Glomerular endothelial cell (primary cell): ENCODE measurements at regions not wholly inside any gene's neighbourhood (a gene's known extent, or its start where the extent isn't known, plus 50 kb on each side); places are given as distances from the start of the nearest gene placed in this dataset.

Source experiments
- DNase-seq: peaks from one replicate; pipeline ENCODE4 v3.0.0-alpha.2; 2011; ENCODE audit warnings: low read depth, low spot score; ENCODE audit errors: extremely low read depth

DNA sequence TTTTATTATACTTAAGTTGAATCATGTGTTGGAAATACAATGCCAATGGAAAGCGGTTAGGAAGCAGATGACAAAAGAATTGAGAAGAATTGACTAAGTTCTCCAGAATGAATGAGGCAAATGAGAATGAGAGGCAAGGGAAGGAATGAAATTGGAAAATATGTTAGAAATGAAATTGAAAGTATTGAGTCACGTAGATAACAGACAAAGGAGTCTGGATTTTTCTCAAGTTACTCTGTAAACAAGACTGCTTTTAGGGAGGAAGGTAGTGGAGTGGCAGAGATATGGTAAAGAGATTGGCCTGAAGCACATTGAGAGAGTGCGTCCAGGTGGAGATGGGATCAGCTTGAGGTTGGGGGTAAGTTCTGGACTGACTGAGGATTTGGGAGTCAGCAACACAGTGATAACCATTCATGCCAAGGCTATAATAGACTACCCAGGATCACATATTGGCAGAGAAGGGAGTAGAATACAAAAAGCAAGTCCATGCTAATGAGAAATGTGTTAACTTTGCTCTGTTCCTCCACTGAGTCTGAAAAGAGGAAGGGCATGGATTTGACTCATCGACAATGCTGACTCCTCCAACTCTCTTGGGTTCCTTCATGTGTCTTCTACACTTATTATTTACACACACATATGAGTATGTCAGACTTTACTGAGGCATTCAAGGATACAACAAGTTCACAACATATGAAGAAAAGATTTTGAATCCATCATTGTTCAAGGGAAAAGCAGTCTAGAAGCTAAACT is 814.2 kb upstream of the ZNF608 start:
- no peak for DNase-seq

- no peak for DNase-seq
Measured at GRCh38 chr5:125564317-125564975, 818.0 kb upstream of the ZNF608 start.

- no peak for DNase-seq
Measured at GRCh38 chr5:125574491-125575044, 828.1 kb upstream of the ZNF608 start.

DNA sequence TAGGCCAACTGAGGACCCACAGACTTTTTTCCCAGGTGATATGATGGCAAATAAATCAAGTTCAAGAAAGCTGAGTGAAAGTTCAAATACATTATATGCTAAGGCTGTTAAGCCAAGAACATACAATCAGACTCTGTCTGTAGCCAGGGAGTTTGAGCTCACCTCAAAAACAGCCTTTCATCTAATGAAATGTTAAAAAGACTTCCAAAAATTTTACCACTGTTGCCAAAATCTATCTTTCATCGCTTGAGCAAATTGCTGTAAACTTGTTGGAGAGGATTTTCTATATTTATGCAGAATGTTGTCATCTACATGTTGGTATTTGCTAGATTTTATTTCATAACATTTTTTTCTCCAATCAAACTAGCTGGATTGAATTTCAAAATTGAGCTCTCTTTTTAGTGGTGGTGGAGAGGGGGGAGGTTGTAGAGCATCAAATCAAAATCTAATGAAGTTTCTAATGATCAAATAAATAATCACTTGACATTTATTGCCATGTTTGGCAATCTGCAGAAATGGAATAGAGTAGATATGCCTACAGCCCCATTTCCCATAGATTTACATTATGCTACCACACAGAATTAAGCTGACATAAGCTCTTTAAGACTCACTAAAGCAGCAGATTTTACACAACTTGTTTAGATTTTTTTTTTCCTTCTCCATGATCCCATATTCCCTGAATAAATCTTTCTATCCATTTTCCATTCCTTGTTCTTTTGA is 828.9 kb upstream of the ZNF608 start:
- no peak for DNase-seq

DNA sequence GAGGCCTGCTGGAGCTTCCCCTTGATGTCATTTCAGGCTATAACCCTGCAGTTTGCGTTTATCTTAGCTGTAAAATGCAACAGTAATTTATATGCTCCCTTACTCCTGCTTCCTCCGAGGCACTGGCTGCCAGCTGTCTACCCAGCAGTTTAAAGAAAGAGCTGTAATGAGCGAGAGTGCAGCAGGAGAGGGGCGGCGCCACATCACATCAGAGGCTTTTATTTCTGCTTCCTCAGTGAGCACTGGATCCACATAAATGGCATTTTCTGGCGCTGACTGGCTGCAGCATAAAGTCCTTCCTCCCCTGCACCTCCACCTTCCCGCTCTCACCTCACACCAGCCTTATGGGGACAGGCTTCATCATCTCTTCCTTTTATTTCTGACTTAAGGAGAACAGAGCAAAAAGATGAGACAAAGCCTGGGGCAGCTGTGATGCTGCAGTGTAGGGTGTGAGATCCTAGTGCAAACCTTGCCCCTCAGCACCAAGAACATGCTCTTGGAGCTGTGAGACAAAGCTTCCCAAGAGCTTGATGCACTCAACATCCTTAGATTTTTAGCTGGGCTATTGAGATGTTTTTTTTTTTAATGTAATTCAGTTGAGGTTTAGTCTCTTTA is 829.6 kb upstream of the ZNF608 start:
- no peak for DNase-seq

DNA sequence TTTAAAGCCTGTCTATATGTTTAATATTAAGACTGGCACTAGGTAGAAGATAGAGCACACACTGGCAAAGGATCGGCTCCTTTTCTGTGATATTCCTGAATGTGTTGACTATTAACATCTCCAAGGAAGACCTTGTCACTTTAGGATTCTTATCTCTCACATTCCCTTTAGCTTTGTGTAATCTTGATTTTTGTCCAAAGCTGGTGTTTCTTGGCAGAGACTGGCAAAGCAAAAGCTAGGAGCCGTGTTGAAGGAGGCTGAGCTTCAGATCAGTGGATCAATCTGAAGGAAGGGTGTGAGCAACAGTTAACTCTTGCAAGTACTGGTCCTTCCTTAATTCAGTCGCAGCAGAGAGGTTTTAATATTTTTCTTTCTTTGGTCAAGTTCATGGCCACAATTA is 830.4 kb upstream of the ZNF608 start:
- DNase-seq: no peak

DNA sequence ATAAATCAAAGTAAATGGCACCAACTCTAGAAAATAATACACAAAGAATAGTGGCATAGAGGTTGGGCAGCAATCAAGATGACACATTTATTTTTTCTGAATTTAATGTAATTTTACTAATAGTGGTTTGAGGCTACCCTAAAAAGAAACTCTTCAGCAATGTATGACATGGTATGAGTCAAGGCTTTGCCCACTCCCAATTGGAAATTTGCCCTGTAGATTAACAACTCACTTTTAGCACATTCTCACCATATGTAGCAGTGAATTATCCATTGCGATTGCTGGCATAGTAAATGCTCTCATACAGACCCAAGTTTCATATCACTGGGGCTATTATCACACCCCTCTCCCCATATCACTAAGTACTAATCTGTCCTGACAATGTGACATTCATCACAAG is 832.1 kb upstream of the ZNF608 start:
- no peak for DNase-seq

DNA sequence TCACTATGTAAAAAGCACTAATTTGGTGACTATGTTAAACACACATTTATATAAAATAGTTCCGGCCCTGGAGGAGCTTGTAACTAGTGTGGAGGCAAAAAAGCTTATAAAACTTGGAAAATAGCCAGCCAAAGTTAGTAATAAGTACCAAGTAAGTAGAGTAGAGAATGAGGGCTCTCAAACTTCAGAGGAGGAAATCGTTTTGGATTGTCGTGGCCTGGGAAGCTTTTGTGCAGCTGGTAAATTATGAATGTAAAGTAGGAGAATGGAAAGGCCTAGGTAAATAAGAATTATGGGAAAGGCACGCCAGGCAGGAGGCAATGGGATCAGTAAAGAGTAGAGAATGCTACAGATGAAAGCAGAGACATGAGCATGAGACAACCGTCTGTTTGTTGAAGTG is 832.7 kb upstream of the ZNF608 start:
- no peak for DNase-seq

GRCh38 chr5:125581311-125581710 is 834.9 kb upstream of the ZNF608 start:
- DNase-seq: no peak

GRCh38 chr5:125582352-125582751 is 835.9 kb upstream of the ZNF608 start:
- DNase-seq: no peak

DNA sequence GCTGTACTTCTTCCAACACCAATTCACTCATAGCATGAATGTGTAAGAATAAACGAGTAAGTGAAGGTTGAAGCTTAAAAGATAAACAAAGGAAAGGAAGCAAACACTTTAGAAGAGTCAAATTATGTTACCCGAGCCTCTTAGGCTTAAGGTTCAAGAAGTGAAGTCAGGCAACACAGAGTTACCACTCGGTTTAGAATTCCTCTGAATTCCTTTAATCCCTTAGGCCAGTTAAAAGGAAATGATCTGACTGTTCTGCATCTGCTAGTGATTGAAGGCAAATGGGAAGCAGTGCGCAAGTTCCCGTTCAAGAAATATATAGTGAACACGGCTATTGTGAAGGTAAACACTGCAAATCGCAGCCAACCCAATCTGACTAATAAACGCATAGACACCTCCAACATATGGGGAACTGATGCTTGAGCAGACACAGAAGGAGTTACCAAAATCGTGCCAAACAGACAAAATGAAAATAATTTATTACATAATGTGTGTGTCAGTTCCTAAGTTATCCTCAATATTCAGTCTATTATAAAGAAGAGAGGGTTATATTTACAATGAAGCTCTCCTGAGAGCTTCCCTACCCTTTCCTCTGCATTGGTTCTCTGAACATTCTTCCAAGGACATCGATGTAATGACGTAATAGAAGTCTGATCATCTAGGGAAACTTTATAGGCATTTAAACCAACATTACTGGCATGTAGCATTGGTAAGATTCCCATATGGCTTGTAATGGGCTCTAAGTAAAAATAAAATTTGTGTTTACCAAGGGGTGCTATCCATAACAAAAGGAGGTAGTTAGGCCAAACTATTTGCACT is 837.1 kb upstream of the ZNF608 start:
- no peak for DNase-seq

- no peak for DNase-seq
Measured at GRCh38 chr5:125584140-125584520, 837.7 kb upstream of the ZNF608 start.

DNA sequence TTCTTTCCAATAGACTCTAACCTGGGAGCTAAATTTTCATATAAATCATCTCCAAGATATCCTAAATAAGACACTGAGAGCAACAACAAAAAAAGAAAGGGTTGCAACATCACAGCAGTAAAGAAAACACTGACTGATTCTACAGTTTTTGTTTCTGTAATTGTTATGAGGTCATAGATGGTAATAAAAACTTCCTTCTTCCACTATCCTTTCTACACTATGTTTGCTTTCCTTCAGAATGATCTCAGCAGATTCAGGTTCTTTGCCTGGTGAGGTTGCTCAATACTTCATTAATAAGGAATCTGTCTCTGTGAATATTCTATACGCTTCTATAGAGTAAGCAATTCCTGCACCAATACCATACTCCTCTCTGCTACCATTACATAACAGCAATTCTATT is 835.6 kb upstream of the GRAMD2B start:
- DNase-seq: no peak

DNA sequence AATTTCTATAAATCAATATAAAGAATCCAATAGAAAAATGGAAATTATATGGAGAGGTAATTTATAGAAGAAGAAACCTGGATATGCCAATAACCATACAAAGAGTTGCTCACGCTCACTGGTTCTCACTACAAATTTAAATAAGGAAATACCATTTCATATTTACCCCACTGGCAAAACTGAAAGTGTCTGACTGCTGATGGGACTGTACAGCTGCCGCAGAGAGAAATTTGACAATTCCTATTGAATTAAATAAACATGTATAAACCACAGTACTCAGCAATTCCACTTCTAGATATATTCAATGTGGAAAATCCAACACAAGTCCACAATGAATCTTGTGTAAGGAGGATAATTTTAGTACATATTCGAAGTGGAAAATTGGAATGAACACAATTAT is 830.4 kb upstream of the GRAMD2B start:
- DNase-seq: no peak

- DNase-seq: no peak
Measured at GRCh38 chr5:125595095-125595494, 828.1 kb upstream of the GRAMD2B start.

- DNase-seq: no peak
Measured at GRCh38 chr5:125595845-125596244, 827.4 kb upstream of the GRAMD2B start.

- no peak for DNase-seq
Measured at GRCh38 chr5:125597338-125597737, 825.9 kb upstream of the GRAMD2B start.

DNA sequence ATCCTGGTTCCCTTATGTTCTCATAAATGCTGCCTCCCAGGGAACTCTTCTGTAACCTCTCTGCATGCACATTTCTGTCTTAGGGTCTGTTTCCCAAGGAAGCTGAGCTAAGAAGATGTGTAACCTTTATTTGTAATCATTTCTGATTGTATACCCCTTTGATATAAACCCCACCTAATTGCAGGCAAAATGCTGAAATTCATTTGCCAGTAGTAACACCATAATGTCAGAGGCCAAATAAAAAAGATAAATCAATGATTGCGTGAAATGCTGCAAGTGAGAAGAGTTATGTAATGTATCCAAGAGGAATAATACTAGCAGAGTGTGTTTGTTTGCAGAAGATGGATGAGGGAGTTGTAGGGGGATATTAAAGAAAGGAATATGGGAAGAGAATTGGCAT is 822.6 kb upstream of the GRAMD2B start:
- no peak for DNase-seq

DNA sequence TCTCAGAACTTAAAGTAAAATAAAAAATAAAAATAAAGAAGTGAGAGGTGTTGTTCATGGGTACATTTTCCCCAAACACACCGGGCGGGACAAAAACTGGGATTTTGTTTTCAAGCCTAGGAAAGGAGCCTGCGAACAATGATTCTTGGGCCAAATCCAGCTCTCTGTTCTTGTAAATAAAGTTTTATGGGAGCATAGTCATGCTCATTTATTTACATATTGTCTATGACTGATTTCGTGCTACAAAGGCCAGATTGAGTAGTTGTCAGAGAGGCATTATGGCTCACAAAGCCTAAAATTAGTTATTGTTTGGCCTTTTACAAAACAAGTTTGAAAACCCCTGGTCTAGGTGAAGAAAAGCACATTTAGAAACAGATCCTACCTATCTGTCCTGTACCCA is 821.0 kb upstream of the GRAMD2B start:
- DNase-seq: no peak

GRCh38 chr5:125603321-125603720 is 819.9 kb upstream of the GRAMD2B start:
- no peak for DNase-seq
